NOMO-1 (cell line): ENCODE measurements at regions not wholly inside any gene's neighbourhood (a gene's known extent, or its start where the extent isn't known, plus 50 kb on each side); places are given as distances from the start of the nearest gene placed in this dataset.
"Not testable (repeated sequence)": the region's sequence is repeated elsewhere in the genome, so short reads cannot be mapped to it uniquely, and the experiment has no call there.

Experiments
- DNase-seq, 2 experiments: peaks; one replicate each; lab custom pipeline; 2025; ENCODE audit not compliant: unreplicated experiment in 2 of 2; lab: John Stamatoyannopoulos, UW

DNA sequence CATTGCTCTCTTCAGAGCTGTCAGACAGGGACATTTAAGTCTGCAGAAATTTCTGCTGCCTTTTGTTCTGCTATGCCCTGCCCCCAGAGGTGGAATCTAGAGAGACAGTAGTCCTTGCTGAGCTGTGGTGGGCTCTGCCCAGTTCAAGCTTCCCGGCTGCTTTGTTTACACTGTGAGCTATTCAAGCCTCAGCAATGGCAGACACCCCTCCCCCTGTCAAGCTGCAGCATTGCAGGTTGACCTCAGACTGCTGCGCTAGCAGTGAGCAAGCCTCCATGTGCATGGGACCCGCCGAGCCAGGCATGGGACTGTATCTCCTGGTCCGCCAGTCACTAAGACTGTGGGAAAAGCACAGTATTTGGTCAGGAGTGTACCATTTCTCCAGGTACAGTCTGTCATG lies 53.6 kb upstream of the MAPK10 start:
- DNase-seq: not testable (repeated sequence)

DNA sequence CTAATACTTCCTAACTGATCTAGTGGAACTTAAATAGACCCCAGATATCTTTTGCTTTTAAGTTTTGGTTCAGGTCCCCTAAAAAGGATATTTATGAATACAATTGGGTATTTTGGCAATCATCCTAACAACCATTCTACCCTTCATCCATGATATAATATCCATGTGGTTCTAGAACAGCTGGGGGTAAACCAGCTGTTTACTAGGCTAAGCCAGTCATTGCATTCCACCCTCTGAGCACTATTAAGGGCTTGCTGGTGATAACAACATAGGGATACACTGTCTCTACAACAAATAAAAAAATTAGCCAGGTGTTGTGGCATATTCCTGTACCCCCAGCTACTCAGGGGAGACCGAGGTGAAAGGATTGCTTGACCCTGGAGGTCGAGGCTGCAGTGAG lies 54.8 kb upstream of the MAPK10 start:
- DNase-seq: no peak

DNA sequence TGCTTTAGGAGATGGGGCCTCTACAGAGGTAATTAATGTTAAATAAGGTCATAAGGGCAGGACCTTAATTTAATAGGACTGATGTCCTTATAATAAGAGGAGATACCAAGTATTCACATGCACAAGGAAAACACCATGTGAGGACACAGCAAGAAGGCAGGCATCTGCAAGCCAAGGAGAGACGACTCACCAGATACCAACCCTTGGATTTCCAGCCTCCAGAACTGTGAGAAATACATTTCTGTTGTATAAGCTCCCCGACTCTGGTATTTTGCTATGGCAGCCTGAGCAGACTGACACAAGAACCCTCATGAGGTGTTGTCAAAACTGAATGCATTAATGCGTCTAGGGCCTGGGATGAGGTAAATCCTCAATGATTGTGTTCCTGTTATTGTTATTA lies 56.2 kb upstream of the MAPK10 start:
- no peak for DNase-seq

DNA sequence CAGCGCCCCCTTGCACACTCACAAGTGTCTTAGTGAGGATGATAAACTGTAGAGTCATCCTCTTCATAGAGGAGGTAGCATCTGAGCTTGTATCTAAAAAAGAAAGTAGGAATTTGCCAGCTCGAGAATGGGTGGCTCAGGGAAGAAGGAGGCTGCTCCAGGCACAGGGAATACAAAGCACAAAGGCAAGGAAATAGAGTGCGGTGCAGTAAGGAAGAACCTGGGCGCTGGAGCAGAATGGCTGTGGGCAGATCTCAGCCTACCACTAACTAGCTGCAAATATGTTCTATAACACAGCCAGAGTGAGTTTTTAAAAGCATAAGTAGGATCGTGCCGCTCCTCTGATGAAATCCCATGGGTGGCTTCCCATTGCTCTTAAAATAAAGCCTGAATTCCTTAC lies 61.6 kb upstream of the MAPK10 start:
- DNase-seq: no peak

DNA sequence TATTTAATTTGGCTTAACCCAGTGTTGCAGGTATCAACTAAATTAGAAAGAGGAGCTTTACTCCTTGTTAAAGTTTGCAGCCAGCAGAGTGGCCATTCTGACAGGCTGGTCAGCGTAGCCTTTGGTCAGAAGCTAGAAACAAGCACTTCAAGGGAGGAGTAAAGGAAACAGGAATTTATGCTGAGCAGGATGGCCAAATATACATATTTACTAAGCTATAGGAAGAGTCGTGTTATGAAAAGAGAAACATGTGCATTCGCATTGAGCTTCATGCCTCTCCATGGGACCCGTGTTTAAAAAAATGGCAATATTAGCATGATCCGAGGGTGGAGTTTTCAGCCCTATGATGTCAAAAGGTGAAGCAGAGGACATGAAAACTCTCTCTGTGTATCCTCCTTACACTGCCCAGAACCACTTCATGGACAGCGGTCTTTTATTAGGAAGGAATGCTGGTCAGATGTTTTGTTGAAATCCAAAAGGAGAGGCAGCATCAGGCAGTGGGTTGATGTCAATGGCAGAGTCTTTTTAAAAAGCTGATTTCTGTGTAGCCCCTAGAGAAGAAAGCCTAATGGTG lies 71.8 kb upstream of the MAPK10 start:
- no peak for DNase-seq

DNA sequence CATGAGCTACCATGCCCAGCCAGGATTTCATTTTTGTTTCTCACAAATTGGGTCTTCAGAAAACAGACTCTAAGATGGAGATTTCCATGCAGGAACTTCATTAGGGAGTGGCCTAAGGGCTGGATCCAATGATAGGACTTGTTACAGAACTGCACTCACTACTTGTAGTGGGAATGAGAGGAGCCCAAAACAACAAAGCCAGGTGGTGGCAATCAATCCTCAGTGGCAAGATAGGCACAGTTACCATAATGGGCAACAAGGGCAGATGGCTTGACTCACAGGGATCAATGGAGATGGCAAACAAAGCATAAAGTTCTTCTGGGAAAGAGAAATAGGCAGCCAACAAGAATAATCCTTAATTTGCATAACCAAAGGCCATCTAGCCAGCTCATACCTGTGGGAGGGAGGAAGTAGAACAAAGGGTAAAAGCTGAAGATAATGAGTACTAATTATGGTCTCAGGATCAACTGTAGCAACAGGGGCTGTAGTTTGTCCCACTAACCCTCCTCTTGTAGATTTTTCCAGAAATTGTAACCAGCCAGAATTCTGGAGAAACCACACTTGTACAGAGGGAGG lies 72.8 kb upstream of the MAPK10 start:
- no peak for DNase-seq

DNA sequence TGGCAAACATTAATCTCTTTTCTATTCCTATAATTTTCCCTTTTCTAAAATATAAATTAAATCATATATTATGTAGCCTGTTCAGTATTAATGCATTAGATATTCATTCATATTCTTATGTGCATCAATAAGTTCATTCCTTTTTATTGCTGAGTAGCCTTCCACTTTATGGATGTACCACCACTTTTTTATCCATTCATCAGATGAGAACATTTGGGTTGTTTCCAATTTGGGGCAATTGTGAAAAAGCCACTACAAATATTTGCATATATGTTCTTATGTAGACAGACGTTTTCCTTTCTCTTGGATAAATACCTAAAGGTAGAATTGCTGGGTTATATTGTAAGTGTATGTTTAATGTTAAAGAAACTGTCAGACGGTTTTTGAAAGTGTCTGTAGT lies 79.4 kb upstream of the MAPK10 start:
- no peak for DNase-seq

DNA sequence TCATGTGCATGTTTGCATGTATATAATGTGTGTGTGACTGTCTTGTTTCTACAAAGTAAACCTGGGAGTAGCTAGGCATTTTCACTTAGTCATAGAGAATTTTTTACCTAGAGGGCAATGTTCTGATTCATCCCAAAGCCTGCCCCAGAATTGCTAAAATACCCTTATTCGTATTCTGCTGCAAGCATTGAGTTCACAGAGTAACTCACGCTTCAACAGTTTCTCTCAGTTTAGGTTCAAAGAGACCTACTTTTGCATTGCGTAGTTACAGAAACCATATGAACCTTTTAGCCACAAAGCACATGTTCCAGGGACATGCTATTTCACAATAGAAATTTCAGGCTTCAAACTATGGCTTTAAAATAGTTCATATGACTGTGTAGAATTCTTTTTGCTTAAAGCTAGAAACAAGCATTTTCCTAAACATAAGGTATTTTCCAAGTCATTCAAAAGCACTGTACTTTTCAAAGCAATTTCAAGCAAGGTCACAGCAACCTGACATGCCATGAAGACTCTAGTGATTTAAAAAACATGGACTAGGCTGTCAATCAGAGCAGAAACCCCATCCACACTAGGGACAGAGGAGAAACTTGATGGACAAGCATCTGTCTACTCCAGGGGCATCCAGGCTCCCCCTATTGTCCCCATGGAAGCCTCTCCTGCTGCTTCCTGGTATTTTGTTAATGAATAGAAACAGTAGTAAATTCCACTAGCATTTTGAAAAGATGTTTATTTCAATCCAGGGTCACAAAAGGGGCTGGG lies 81.5 kb upstream of the MAPK10 start:
- no peak for DNase-seq

DNA sequence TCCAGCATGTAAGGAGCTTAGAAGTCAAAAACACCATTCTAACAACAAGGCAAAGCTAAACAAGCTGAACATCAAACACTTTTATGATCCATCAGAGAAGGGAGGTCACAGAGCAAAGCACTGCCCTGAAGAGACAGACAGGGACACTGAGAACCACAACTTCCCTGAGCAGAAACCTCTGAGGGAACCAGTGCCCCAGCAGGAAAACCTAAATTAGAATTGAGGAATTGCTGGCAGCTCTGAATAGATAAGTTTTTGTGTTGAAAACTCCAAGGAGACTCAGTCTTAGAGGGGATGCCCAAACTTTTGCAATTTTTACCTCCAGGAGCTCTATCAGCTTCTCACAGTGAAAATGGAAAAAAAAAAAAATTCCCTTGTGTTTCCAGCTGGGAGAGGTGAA lies 83.0 kb upstream of the MAPK10 start:
- DNase-seq: no peak

DNA sequence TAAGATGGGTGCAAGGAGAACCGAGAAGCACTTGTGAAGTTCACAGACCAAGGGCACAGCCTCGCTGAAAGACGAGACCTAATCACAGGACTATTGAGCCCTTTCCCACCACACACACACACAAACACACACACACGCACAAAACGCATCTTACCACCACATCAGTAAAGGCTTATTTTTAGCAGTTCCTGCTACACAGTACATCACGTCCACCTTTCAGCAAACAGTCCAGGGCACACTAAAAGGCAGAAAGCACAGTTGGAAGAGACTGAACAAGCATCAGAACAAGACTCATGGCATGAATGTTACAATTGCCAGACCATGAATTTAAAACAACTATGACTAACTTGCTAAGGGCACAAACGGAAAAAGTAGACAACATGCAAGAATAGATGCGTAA lies 83.6 kb upstream of the MAPK10 start:
- DNase-seq: no peak

DNA sequence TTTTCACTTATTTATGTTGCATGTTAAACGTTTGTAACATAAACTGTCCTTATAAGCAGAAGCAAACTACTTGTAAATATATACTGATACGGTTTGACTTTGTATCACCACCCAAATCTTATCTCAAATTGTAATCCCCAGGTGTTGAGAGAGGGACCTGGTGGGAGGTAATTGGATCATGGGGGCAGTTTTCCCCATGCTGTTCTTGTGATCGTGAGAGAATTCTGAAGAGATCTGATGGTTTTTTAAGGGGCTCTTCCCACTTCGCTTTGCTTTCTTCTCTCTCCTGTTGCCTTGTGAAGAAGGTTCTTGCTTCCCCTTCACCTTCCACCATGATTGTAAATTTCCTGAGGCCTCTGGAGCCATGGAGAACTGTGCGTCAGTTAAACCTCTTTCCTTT lies 87.1 kb upstream of the MAPK10 start:
- no peak for DNase-seq

DNA sequence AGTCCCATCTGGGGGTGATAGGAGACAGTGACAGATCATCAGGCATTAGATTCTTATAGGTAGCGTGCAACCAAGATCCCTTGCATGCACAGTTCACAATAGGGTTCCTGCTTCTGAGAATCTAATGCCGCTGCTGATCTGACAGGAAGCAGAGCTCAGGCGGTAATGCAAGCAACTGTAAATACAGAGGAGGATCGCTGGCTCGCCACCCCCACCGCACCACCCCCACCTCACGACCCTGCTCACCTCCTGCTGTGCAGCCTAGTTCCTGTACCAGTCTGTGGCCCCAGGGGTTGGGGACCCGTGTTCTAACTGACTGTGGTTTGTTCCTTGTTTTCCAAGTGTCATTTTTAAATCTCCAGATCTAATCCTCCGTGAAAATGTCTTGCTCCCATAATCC lies 89.0 kb upstream of the MAPK10 start:
- DNase-seq: no peak

DNA sequence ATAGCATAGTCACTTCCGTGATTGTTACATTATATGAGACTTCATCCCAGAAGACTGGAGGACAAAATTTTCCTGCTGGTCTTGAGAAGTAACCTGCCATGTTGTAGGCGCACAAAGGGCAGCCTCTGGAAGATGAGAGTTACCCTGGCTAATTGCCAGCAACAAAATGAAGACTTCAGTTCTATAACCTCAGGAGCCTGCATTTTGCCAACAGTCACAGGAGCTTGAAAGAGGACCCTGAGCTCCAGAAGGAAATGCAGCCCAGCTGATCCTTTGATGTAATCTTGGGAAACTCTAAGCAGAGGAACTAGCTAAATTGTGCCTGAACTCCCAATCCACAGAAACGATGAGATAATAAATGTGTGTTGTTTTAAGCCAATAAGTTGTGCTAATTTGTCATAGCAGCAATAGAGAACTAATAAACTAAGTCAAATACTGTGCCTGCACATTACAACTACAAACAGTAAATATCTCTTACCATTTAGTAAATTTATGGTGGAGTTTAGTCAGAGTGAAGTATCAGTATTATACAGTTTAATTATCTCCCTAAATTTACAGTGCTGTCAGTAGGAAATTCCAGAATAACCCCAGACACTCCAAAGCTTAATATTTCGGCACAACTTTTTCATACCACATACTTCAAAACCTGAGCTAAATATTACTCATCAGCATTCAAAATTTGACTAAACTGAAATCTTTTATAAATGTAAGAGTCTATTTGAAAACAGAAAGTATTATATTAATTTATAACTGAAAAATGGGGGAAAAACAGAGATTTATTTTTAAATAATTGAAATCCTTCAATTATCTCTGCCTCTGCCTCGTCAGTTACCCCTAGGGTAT lies 90.1 kb upstream of the MAPK10 start:
- DNase-seq: no peak

DNA sequence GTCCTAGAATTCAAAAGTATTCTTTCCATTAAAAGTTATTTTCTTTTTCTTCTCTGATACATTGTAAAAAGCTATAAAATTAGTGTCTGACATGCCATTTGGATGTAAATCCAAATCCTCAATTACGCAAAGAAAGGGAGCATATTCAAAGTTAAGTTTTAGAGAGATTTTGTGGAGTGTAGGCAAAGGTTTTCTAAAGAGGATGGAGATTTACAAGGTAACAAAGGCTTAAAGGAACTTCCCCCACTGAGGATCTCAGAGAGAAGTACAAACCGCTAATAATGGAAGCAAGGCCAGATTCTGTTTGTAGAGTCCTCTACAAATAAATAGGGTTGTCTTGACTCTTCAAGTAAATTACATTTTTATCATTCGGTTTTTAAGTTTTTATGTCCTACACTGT lies 91.0 kb upstream of the MAPK10 start:
- no peak for DNase-seq

DNA sequence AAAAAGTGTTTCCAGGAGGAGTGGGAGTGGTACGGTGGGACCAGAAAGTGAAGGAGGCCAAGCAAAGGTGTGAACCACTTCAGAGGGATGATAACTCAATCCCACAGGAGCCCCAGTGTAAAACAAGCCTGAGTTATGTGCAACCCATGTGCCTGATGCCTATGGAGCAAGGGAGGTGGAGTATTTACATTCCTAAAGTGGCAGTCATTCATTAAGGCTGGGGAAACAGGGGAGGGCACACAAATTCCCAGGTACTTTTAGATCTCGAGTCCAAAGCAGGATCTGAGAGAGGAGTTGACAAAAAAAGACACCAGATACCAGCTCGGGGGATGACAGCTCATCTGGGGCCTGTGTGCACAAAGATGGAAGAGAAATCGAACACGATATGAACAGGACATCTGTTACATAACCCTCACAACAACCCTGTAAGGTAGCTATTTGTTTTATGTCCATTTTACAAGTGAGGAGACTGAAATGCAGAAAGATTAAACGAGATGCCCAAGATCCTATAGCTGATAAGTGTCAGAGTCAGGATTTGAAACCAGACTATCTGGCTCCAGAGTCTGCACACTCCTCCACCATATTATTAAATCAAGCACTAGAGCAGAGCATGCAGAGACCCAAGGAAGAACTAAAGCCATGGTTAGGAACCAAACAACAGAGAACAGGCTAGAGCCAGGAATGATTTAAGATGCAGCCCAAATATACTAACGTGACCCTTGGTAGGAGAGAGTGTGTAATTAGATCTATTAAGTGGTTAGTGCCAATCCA lies 91.9 kb upstream of the MAPK10 start:
- no peak for DNase-seq

DNA sequence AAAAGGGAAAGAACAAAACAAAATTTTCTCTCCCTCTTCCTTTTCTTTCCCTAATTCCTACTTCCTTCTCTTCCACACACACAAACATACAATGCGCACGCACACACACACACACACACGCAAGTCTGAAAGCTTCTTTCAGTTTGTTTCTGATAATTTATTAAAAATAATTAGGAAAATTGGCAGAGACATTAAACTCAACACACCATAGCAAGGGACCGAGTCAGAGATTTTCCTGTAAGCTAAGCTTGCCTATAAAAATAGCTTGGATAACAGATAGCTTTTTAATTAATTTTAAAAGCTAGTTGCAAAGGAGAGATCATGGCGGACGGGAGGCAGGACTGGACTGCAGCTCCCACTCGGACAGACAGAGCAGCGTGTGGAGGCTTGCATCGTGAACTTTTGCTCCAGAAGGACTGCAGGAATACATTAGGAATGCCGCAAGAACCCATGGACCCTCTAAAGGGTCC lies 92.6 kb upstream of the MAPK10 start:
- DNase-seq: no peak

DNA sequence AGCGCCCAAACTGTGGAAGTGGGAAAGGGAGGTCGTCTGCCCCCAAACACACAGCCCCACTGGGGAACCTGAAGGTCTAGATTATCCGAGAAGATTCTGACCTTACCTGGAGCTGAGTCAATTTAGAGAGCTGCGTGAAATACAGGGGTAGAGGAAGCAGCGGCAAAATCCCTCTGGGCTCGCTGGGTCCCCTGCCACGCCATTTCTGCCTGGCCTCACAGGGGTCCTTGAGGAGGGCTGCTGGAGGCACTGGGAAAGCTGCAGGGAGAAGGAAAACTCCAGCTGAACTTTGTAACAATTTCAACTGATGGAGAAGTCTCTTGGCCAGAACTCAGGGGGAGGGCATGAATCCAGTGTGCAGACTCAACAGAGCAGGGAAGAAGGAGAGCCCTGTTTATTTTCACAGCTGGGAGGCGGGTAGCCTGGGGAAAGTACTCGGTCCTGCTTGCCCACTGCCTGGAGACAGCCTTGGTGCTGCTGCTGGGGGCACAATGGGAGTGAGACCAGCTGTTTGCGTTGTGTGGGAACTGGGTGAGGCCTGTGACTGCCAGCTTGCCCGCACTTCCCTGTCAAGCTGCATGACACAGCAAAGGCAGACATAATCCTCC lies 93.2 kb upstream of the MAPK10 start:
- no peak for DNase-seq

DNA sequence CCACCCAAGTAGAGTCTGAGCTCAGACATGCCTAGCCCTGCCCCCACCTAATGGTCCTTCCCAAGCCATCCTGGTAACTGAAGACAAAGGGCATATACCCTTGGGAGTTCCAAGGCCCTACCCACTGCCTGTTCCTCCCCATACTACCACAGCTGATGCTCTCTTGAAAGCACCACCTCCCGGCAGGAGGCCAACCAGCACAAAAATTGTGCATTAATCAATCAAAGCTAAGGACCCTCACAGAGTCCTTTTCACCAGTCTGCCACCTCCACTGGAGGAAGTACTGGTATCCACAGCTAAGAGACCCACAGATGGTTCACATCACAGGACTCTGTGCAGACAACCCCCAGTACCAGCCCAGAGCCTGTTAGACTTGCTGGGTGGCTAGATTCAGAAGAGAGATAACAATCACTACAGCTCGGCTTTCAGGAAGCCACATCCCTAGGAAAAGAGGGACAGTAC lies 93.8 kb upstream of the MAPK10 start:
- not testable (repeated sequence) for DNase-seq

DNA sequence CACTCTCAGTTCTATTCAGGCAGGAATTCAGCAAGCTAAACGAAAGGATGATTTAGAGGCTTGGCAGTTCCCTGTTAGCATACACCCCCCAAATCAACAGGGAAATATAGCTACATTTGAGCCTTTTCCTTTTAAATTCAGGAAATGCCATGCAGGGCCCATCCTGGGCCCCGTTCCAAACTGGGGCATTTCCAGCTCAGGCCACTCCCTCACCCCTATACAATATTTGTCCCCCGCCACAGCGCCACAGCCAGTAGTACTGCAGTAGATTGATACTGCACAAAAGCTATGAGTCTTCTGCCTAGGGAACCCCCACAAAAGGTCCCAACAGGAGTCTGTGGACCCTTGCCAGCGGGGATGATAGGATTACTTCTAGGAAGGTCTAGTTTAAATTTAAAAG lies 102.0 kb upstream of the MAPK10 start:
- no peak for DNase-seq

DNA sequence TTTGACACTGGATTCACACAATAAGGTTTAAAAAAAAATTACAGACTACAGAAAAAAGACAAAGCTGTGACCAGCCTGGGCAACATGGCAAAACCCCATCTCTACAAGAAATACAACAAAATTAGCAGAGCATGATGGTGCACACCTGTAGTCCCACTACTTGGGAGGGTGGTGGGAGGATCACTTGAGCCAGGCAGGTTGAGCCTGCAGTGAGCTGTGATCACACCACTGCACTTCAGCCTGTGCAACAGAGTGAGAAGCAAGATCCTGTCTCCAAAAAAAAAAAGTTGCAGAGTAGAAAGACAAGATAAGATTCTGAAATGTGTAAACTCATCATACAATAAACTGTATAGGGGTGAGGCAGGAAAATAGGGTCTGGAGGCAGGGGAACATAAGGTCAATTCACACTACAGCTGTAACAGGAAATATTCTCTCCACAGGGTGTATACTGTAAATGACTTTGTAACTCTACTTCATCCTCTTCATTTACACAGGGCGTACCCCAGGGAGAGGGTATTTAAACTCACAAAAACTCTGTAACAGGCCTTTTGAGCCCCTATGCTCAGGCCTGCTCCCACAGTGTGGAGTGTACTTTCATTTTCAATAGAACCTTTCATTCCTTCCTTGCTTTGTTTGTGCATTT lies 112.6 kb upstream of the MAPK10 start:
- no peak for DNase-seq
